Neural cell (in vitro differentiated cells): ENCODE measurements at regions not wholly inside any gene's neighbourhood (a gene's known extent, or its start where the extent isn't known, plus 50 kb on each side); places are given as distances from the start of the nearest gene placed in this dataset.

ENCODE experiments used
- CTCF ChIP-seq: fragments of 450-650 bp; IDR thresholded peaks from 2 replicates; pipeline ENCODE4 v1.5.1; 2014; ENCODE audit warnings: antibody characterized with exemption, mild to moderate bottlenecking, moderate library complexity; ENCODE audit not compliant: poor library complexity, severe bottlenecking
- EP300 ChIP-seq: fragments of 450-650 bp; conservative IDR thresholded peaks from 2 replicates; pipeline ENCODE4 v1.6.1; 2014; ENCODE audit warnings: antibody characterized with exemption, mild to moderate bottlenecking, moderate library complexity; ENCODE audit not compliant: poor library complexity, severe bottlenecking
- MXI1 ChIP-seq: fragments of 450-650 bp; conservative IDR thresholded peaks from 2 replicates; pipeline ENCODE4 v1.6.1; 2014; ENCODE audit warnings: antibody characterized with exemption, mild to moderate bottlenecking; ENCODE audit not compliant: poor library complexity, severe bottlenecking
- RAD21 ChIP-seq: fragments of 450-650 bp; conservative IDR thresholded peaks from 2 replicates; pipeline ENCODE4 v1.6.1; 2014; ENCODE audit warnings: antibody characterized with exemption, mild to moderate bottlenecking, moderate library complexity
- REST ChIP-seq: IDR thresholded peaks from 2 replicates; pipeline ENCODE4 v1.6.1; 2012; ENCODE audit warnings: borderline replicate concordance
- SMC3 ChIP-seq: fragments of 450-650 bp; conservative IDR thresholded peaks from 2 replicates; pipeline ENCODE4 v1.6.1; 2014; ENCODE audit warnings: antibody characterized with exemption, mild to moderate bottlenecking, moderate library complexity; ENCODE audit not compliant: poor library complexity
- TAF1 ChIP-seq: IDR thresholded peaks from 2 replicates; pipeline ENCODE4 v1.6.1; 2012; ENCODE audit warnings: low read depth

DNA sequence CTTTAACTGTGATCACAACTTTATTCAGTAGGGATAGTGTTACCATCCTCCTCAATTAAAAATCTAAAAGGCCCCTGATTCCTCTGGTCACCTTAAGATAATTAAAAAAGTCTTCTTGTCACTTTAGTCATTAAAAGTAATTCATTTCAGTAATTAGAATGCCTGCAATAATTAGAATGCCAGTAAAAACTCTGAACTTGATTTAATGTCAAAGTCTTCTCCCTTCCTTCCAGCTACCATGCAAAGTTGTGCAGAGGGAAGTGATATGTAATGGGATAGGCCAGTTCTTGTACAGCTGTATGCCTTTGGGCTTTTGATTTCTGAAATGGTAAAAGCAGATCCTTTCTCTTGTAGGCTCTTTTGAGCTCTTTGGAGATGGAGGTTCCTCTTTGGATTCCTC is 417.2 kb downstream of the ADAM29 start:
- TF ChIP-seq CTCF (no peak), RAD21 (no peak), EP300 (no peak), TAF1 (no peak), REST (no peak), SMC3 (no peak), MXI1 (no peak)
